ENCODE measurements at regions not wholly inside any gene's neighbourhood (a gene's known extent, or its start where the extent isn't known, plus 50 kb on each side); places are given as distances from the start of the nearest gene placed in this dataset.
A peak's percentile ranks its signal among the peaks of the same experiment; 100 is the strongest.

GRCh38 chr4:19780871-19781270, 470.8 kb upstream of the SLIT2 start:
- DNase-seq (ENCODE audit: low read depth), result no peak

- peak; percentile 65 for DNase-seq (ENCODE audit: low read depth)
Measured at GRCh38 chr4:19776929-19777328, 474.8 kb upstream of the SLIT2 start.

- DNase-seq (ENCODE audit: low read depth), result peak; percentile 96
Measured at GRCh38 chr4:19776021-19776459, 475.7 kb upstream of the SLIT2 start.

GRCh38 chr4:19774690-19775256, 476.9 kb upstream of the SLIT2 start:
- DNase-seq (ENCODE audit: low read depth), result peak; percentile 49

- no peak for DNase-seq (ENCODE audit: low read depth)
Measured at GRCh38 chr4:19772581-19772980, 479.1 kb upstream of the SLIT2 start.

- DNase-seq (ENCODE audit: low read depth), result no peak
Measured at GRCh38 chr4:19756661-19757060, 495.0 kb upstream of the SLIT2 start.

- DNase-seq (ENCODE audit: low read depth), result no peak
Measured at GRCh38 chr4:19752599-19752998, 499.1 kb upstream of the SLIT2 start.

- peak; percentile 24 for DNase-seq (ENCODE audit: low read depth)
Measured at GRCh38 chr4:19748519-19749479, 502.9 kb upstream of the SLIT2 start.

GRCh38 chr4:19746377-19746776, 505.3 kb upstream of the SLIT2 start:
- no peak for DNase-seq (ENCODE audit: low read depth)

- no peak for DNase-seq (ENCODE audit: low read depth)
Measured at GRCh38 chr4:19743115-19743638, 508.5 kb upstream of the SLIT2 start.

- DNase-seq (ENCODE audit: low read depth), result peak; percentile 90
Measured at GRCh38 chr4:19739101-19739651, 512.5 kb upstream of the SLIT2 start.

GRCh38 chr4:19736968-19737756, 514.5 kb upstream of the SLIT2 start:
- no peak for DNase-seq (ENCODE audit: low read depth)

- DNase-seq (ENCODE audit: low read depth), result no peak
Measured at GRCh38 chr4:19735012-19735411, 516.7 kb upstream of the SLIT2 start.

- peak; percentile 61 for DNase-seq (ENCODE audit: low read depth)
Measured at GRCh38 chr4:19729886-19730651, 521.6 kb upstream of the SLIT2 start.

GRCh38 chr4:19728773-19729172, 522.9 kb upstream of the SLIT2 start:
- DNase-seq (ENCODE audit: low read depth), result no peak

- no peak for DNase-seq (ENCODE audit: low read depth)
Measured at GRCh38 chr4:19727141-19727540, 524.6 kb upstream of the SLIT2 start.

- no peak for DNase-seq (ENCODE audit: low read depth)
Measured at GRCh38 chr4:19725130-19725529, 526.6 kb upstream of the SLIT2 start.

- no peak for DNase-seq (ENCODE audit: low read depth)
Measured at GRCh38 chr4:19722404-19722803, 529.3 kb upstream of the SLIT2 start.

- DNase-seq (ENCODE audit: low read depth), result no peak
Measured at GRCh38 chr4:19721587-19721986, 530.1 kb upstream of the SLIT2 start.

- no peak for DNase-seq (ENCODE audit: low read depth)
Measured at GRCh38 chr4:19720610-19721009, 531.1 kb upstream of the SLIT2 start.

- DNase-seq (ENCODE audit: low read depth), result no peak
Measured at GRCh38 chr4:19720190-19720589, 531.5 kb upstream of the SLIT2 start.
